ENCODE measurements at regions not wholly inside any gene's neighbourhood (a gene's known extent, or its start where the extent isn't known, plus 50 kb on each side); places are given as distances from the start of the nearest gene placed in this dataset.

GRCh38 chr1:70843452-70843851 lies 204.2 kb downstream of the PTGER3 start:
- TF ChIP-seq PLRG1 (conservative IDR thresholded peaks at IDR 0.05) (no peak), GTF2F1 (IDR thresholded peaks at IDR 0.05; ENCODE audit: low read length) (no peak), TP53 (CRISPR knock-in tag; conservative IDR thresholded peaks at IDR 0.05) (no peak), SKIL (CRISPR knock-in tag; IDR thresholded peaks at IDR 0.05; ENCODE audit: borderline replicate concordance) (no peak), JARID2 (CRISPR knock-in tag; IDR thresholded peaks at IDR 0.05; ENCODE audit: insufficient replicate concordance) (no peak), RELA (CRISPR knock-in tag; IDR thresholded peaks at IDR 0.05) (no peak), ZNF253 (CRISPR knock-in tag; IDR thresholded peaks at IDR 0.05; ENCODE audit: borderline replicate concordance) (no peak), JUND (CRISPR knock-in tag; IDR thresholded peaks at IDR 0.05) (no peak), ZFX (CRISPR knock-in tag; IDR thresholded peaks at IDR 0.05; ENCODE audit: low read depth) (no peak), CTCF (CRISPR knock-in tag; IDR thresholded peaks at IDR 0.05) (no peak), SKI (IDR thresholded peaks at IDR 0.05; ENCODE audit: partially characterized antibody) (no peak), ZNF44 (CRISPR knock-in tag; IDR thresholded peaks at IDR 0.05) (no peak), ZFP1 (CRISPR knock-in tag; IDR thresholded peaks at IDR 0.05) (no peak)
